ENCODE measurements at regions not wholly inside any gene's neighbourhood (a gene's known extent, or its start where the extent isn't known, plus 50 kb on each side); places are given as distances from the start of the nearest gene placed in this dataset.

DNA sequence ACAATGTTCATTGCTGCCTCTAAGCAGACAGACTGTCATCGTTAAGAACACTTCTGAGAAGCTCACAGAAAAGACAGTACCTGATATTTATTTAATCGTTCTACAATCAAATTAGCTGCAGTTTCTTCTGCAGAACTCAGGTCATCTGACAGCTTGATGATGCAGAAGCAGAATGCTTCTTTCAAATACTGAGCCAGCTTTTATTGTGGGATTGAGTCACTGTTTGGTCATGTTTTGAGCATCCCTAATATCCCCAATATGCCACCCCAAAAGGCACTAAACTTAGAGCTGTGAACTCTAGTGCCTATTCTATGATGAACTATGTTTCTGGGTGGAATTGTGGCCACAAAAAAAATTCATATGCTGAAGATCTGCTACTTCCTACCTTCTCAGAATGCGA lies 51.0 kb upstream of the NLGN4Y start:
- TF ChIP-seq, protein P1, sequence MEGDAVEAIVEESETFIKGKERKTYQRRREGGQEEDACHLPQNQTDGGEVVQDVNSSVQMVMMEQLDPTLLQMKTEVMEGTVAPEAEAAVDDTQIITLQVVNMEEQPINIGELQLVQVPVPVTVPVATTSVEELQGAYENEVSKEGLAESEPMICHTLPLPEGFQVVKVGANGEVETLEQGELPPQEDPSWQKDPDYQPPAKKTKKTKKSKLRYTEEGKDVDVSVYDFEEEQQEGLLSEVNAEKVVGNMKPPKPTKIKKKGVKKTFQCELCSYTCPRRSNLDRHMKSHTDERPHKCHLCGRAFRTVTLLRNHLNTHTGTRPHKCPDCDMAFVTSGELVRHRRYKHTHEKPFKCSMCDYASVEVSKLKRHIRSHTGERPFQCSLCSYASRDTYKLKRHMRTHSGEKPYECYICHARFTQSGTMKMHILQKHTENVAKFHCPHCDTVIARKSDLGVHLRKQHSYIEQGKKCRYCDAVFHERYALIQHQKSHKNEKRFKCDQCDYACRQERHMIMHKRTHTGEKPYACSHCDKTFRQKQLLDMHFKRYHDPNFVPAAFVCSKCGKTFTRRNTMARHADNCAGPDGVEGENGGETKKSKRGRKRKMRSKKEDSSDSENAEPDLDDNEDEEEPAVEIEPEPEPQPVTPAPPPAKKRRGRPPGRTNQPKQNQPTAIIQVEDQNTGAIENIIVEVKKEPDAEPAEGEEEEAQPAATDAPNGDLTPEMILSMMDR (IDR thresholded peaks at IDR 0.05 in 8 of 11, conservative IDR thresholded peaks at IDR 0.05 in 3 of 11), result no peak
- TF ChIP-seq POLR2AphosphoS5 (IDR thresholded peaks at IDR 0.05), result no peak
